ENCODE measurements at regions not wholly inside any gene's neighbourhood (a gene's known extent, or its start where the extent isn't known, plus 50 kb on each side); places are given as distances from the start of the nearest gene placed in this dataset.

GRCh38 chr9:87083986-87084385, 136.7 kb upstream of the GAS1 start:
- no peak for DNase-seq (ENCODE audit: low read depth)
- TF ChIP-seq CTCF (IDR thresholded peaks at IDR 0.05; ENCODE audit: low read length, missing control alignments): no peak
- no peak overlapping the region for H3K4me3 ChIP-seq (replicated peaks; ENCODE audit: low read depth, low read length)

GRCh38 chr9:87084407-87084806, 137.1 kb upstream of the GAS1 start:
- no peak for TF ChIP-seq CTCF (IDR thresholded peaks at IDR 0.05; ENCODE audit: low read length, missing control alignments)
- H3K4me3 ChIP-seq (replicated peaks; ENCODE audit: low read depth, low read length): no peak overlapping the region
- no peak for DNase-seq (ENCODE audit: low read depth)

GRCh38 chr9:87085073-87085472, 137.8 kb upstream of the GAS1 start:
- no peak for TF ChIP-seq CTCF (IDR thresholded peaks at IDR 0.05; ENCODE audit: low read length, missing control alignments)
- no peak overlapping the region for H3K4me3 ChIP-seq (replicated peaks; ENCODE audit: low read depth, low read length)
- no peak for DNase-seq (ENCODE audit: low read depth)

GRCh38 chr9:87085521-87085920, 138.2 kb upstream of the GAS1 start:
- no peak for TF ChIP-seq CTCF (IDR thresholded peaks at IDR 0.05; ENCODE audit: low read length, missing control alignments)

GRCh38 chr9:87086221-87086818, 139.0 kb upstream of the GAS1 start:
- no peak overlapping the region for H3K4me3 ChIP-seq (replicated peaks; ENCODE audit: low read depth, low read length)
- DNase-seq (ENCODE audit: low read depth): no peak
- no peak for TF ChIP-seq CTCF (IDR thresholded peaks at IDR 0.05; ENCODE audit: low read length, missing control alignments)

More at GRCh38 chr9:87085521-87085920, 138.2 kb upstream of the GAS1 start:
- no peak for DNase-seq (ENCODE audit: low read depth)
- H3K4me3 ChIP-seq (replicated peaks; ENCODE audit: low read depth, low read length): no peak overlapping the region

GRCh38 chr9:87087197-87087596, 139.9 kb upstream of the GAS1 start:
- no peak for DNase-seq (ENCODE audit: low read depth)
- TF ChIP-seq CTCF (IDR thresholded peaks at IDR 0.05; ENCODE audit: low read length, missing control alignments): no peak
- no peak overlapping the region for H3K4me3 ChIP-seq (replicated peaks; ENCODE audit: low read depth, low read length)

- H3K4me3 ChIP-seq (replicated peaks; ENCODE audit: low read depth, low read length): no peak overlapping the region
- DNase-seq (ENCODE audit: low read depth): no peak
- no peak for TF ChIP-seq CTCF (IDR thresholded peaks at IDR 0.05; ENCODE audit: low read length, missing control alignments)
Observed at GRCh38 chr9:87088192-87088591, 140.9 kb upstream of the GAS1 start.
